Heart left ventricle (tissue), 16 donors: ENCODE measurements at regions not wholly inside any gene's neighbourhood (a gene's known extent, or its start where the extent isn't known, plus 50 kb on each side); places are given as distances from the start of the nearest gene placed in this dataset.
"Not testable (repeated sequence)": the region's sequence is repeated elsewhere in the genome, so short reads cannot be mapped to it uniquely, and the experiment has no call there.

ENCODE experiments used
- ATAC-seq, 4 donors: fragments of 200-7000 bp; cut with Tn5 transposase; one replicate each; pipeline ENCODE4 v1.9.1; 2020 to 2022; ENCODE audit warnings: moderate library complexity in 4 of 4, mild to moderate bottlenecking in 3 of 4, moderate number of reproducible peaks in 1 of 4
- DNase-seq, 5 donors: peaks; one replicate each; pipeline ENCODE4 v3.0.0-alpha.2; 2020
- H3K27ac ChIP-seq, 12 donors: fragments of 200-600 bp; sonication (generic) in 4 of 12; one replicate each; pipeline versions ENCODE4 v1.5.0 to v1.8.0; 2016 to 2022; ENCODE audit warnings: mild to moderate bottlenecking in 2 of 12
- H3K27me3 ChIP-seq, 9 donors: fragments of 200-600 bp; sonication (generic) in 2 of 9; one replicate each; pipeline versions ENCODE4 v1.5.1 to v1.8.0; 2016 to 2022; ENCODE audit warnings: mild to moderate bottlenecking in 3 of 9
- H3K36me3 ChIP-seq, 9 donors: fragments of 200-600 bp; sonication (generic) in 2 of 9; one replicate each; pipeline versions ENCODE4 v1.5.0 to v1.8.0; 2018 to 2022; ENCODE audit warnings: mild to moderate bottlenecking in 2 of 9
- H3K4me1 ChIP-seq, 12 donors: fragments of 200-600 bp; sonication (generic) in 4 of 12; one replicate each; pipeline versions ENCODE4 v1.5.0 to v1.8.0; 2016 to 2022; ENCODE audit warnings: mild to moderate bottlenecking in 3 of 12
- H3K4me3 ChIP-seq, 12 donors: fragments of 200-600 bp; sonication (generic) in 4 of 12; one replicate each; pipeline versions ENCODE4 v1.5.0 to v1.8.0; 2017 to 2022; ENCODE audit warnings: mild to moderate bottlenecking in 9 of 12, moderate library complexity in 4 of 12
- H3K9me3 ChIP-seq, 12 donors: fragments of 200-600 bp; sonication (generic) in 4 of 12; one replicate each; pipeline versions ENCODE4 v1.5.0 to v1.8.0; 2016 to 2022; ENCODE audit warnings: mild to moderate bottlenecking in 1 of 12
- POLR2A ChIP-seq, 2 donors: fragments of 450-650 bp; IDR thresholded peaks; one replicate each; pipeline ENCODE4 v1.6.1; 2017; ENCODE audit warnings: antibody characterized with exemption in 2 of 2, mild to moderate bottlenecking in 2 of 2, moderate library complexity in 2 of 2
- WGBS, 4 donors: extraction: QIAGEN DNeasy Blood & Tissue Kit in 2 of 4; methylation state at CpG; one replicate each; pipeline versions ENCODE4 v1.1.5 to v1.1.7; 2013 to 2018; 5-methylcytosine and 5-hydroxymethylcytosine counted together
- intact Hi-C, 10 donors: fragments of 100-400 bp; cut with DNase I; formaldehyde crosslinking; loops; one replicate each; pipeline versions ENCODE4 v1.11.1 to v1.14.2; 2022
- TF ChIP-seq, protein P1 (sequence below), 12 donors: fragments of 200-600 bp; sonication (generic) in 4 of 12; IDR thresholded peaks; one replicate each; pipeline versions ENCODE4 v1.5.0 to v1.8.0; 2018 to 2022; ENCODE audit warnings: antibody characterized with exemption in 12 of 12, mild to moderate bottlenecking in 5 of 12
- donor health status: ischemic (EF 13 %, LVEDD 7.1; RV severe dilation, severe dysfunction).
- donor health status: healthy with polysubstance abuse.
- donor health status: DM: no; HTN: yes; CAD: no.
- donor health status: DM: no; HTN: no; CAD: no.
- donor health status: ischemic (EF 25% LVEDD 6.9; RV normal size, moderate dysfunction).
- donor health status: ischemic (EF 25% LVEDD 5.7; RV mildly dilated, moderate dysfunction).
- donor health status: healthy.
- donor health status: DM: yes; HTN: yes; CAD: no.
- donor health status: ischemic (EF 35%, LVEDD 5.7; RV mildly dilated, moderate dysfunction).
- donor health status: nonischemic (EF 11% LVEDD 7.7; RV severe dilation, severe dysfunction).
- donor health status: DM: yes; HTN: yes; CAD: no.
- donor health status: PGD.
- donor health status: ischemic (EF 29% LVEDD 5.4; RV normal size, mild dysfunction).
- donor health status: nonischemic (EF 23%, LVEDD 6.1; RV moderate dilation, normal function).

DNA sequence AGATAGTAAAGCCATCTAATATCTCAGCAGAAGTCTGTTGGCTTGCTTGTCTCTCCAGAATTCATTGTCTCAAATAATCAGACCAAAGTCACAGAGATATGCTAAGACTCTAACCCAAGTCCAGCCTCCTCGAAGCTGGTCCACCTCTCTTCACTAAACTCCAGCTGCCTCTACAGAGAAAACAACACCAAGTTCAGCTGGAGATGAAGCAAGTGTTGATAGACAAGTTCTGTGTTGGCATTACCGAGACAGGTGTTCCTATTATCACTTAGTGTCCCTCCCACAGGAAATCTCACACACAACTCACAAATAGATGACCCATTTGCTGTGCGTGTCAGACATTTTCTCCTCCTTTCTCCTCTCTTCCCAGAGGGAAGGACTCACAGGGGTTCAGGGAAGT lies 164.4 kb upstream of the ANKFN1 start:
- Histone ChIP-seq H3K4me1 (no peaks in the 10 kb centered on the region), H3K9me3 (peaks cover 0 to 6% (median 0%) of the 10 kb centered on the region in 12 donors), H3K27me3 (peaks cover 0 to 14% (median 0%) of the 10 kb centered on the region in 9 donors), H3K27ac (no peak overlapping the region), H3K36me3 (no peaks in the 10 kb centered on the region), H3K4me3 (no peak overlapping the region)
- intact Hi-C loops, result no loop called here
- TF ChIP-seq POLR2A (IDR thresholded peaks at IDR 0.05), result no peak
- TF ChIP-seq, protein P1, sequence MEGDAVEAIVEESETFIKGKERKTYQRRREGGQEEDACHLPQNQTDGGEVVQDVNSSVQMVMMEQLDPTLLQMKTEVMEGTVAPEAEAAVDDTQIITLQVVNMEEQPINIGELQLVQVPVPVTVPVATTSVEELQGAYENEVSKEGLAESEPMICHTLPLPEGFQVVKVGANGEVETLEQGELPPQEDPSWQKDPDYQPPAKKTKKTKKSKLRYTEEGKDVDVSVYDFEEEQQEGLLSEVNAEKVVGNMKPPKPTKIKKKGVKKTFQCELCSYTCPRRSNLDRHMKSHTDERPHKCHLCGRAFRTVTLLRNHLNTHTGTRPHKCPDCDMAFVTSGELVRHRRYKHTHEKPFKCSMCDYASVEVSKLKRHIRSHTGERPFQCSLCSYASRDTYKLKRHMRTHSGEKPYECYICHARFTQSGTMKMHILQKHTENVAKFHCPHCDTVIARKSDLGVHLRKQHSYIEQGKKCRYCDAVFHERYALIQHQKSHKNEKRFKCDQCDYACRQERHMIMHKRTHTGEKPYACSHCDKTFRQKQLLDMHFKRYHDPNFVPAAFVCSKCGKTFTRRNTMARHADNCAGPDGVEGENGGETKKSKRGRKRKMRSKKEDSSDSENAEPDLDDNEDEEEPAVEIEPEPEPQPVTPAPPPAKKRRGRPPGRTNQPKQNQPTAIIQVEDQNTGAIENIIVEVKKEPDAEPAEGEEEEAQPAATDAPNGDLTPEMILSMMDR (IDR thresholded peaks at IDR 0.05), result no peak
- ATAC-seq (no peak), DNase-seq (no peak)
- WGBS, 4 donors, result 46 to 67% (median 60%) methylated on average over 3 of the region's 3 CpGs

DNA sequence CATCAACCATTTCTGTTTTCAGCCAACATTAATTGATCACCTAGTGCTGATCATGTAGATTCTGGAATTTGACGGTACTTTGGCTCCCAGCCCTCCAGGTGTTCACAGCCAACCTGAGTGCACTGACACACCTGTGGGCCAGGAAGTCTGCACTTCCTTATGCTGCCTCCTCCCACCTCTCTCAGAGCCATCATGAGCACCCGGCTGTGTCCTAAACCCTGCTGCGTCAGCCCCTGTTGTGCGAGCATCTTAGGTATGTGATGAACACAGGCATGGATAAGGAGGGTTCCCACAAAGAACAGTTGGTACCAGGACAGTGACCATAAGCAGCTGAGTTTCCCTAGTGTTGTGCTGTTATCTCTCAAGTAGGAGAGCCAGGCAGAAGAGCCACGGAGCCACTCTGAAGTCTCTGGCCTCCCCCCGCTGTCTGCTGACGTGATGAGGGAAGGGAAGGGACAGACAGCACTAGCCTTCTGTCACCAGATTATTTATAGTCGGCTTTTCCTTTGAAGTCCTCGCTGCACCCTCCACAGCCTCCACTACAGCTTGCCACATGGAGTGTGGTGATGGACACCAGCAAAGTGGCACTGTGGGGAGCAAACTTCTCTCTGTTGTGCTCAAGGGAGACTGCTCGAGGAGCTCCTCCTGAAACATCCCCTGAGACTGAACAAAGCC lies 162.8 kb upstream of the ANKFN1 start:
- intact Hi-C loops, result loop anchor here in 1 of 10 donors (10.0 kb wide), 1 partner anchor 46 kb away; no protein-coding TSS in a partner anchor
- ATAC-seq (no peak), DNase-seq (no peak)
- Histone ChIP-seq H3K4me3 (no peak overlapping the region), H3K27me3 (peaks cover 0 to 14% (median 0%) of the 10 kb centered on the region in 9 donors), H3K9me3 (peaks cover 0 to 6% (median 0%) of the 10 kb centered on the region in 12 donors), H3K4me1 (no peaks in the 10 kb centered on the region), H3K36me3 (no peaks in the 10 kb centered on the region), H3K27ac (no peak overlapping the region)
- no peak for TF ChIP-seq POLR2A (IDR thresholded peaks at IDR 0.05)
- TF ChIP-seq, protein P1 (IDR thresholded peaks at IDR 0.05), result no peak
- WGBS, 4 donors, result 18 to 29% (median 21%) methylated on average over 10 of the region's 10 CpGs

DNA sequence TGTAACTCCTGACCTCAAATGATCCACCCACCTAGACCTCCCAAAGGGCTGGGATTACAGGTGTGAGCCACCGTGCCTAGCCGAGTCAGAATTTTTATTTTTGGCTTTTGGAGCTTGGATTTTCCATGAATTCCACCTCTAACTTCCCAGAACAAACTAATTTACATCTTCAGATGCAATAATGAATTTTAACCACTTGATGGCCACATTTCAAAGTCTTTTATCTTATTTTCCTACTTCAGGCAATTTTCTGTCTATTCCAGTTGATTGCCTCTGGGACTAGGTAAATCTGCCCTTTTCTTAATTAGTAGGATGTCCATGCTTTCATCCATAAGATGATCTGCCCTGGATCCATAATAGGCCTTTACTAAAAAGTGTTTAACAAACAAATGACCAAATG lies 156.4 kb upstream of the ANKFN1 start:
- ATAC-seq (no peak), DNase-seq (no peak)
- intact Hi-C loops, result loop anchor here in 1 of 10 donors (10.0 kb wide), 1 partner anchor 52 kb away; no protein-coding TSS in a partner anchor
- Histone ChIP-seq H3K36me3 (no peaks in the 10 kb centered on the region), H3K4me3 (no peak overlapping the region), H3K9me3 (peaks cover 0 to 15% (median 0%) of the 10 kb centered on the region in 12 donors), H3K4me1 (no peaks in the 10 kb centered on the region), H3K27ac (no peak overlapping the region), H3K27me3 (peaks cover 0 to 4% (median 0%) of the 10 kb centered on the region in 9 donors)
- TF ChIP-seq, protein P1 (IDR thresholded peaks at IDR 0.05), result no peak
- TF ChIP-seq POLR2A (IDR thresholded peaks at IDR 0.05), result no peak
- 68 to 82% (median 76%) methylated on average over 2 of the region's 2 CpGs for WGBS, 4 donors

DNA sequence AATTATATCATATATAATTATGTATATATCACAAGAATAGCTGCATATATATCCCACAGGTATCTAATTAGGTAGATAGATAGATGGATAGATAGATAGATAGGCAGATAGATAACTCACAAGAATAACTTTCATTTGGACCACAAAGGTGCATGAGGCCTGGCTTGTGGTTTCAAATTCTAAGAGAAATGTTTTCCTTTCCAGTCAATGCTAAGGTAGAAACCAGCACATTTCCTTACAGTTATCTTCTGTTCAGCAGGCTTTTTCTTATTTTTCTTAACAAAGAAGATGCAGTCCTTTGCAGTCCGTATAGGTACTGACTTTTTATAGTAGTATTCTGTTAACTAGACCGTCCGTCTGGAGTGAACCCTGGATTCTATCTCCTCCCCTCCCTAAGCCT lies 152.9 kb upstream of the ANKFN1 start:
- no peaks in the 10 kb centered on the region for H3K36me3 ChIP-seq
- no peak overlapping the region for H3K27ac ChIP-seq
- WGBS, 4 donors, result 82 to 89% (median 85%) methylated on average over 3 of the region's 3 CpGs
- ATAC-seq (no peak), DNase-seq (no peak)
- TF ChIP-seq, protein P1 (IDR thresholded peaks at IDR 0.05), result no peak
- no peak for TF ChIP-seq POLR2A (IDR thresholded peaks at IDR 0.05)
- no peak overlapping the region for H3K4me3 ChIP-seq
- intact Hi-C loops, result no loop called here
- no peaks in the 10 kb centered on the region for H3K4me1 ChIP-seq
- peaks cover 0 to 9% (median 0%) of the 10 kb centered on the region in 12 donors for H3K9me3 ChIP-seq
- no peaks in the 10 kb centered on the region for H3K27me3 ChIP-seq

DNA sequence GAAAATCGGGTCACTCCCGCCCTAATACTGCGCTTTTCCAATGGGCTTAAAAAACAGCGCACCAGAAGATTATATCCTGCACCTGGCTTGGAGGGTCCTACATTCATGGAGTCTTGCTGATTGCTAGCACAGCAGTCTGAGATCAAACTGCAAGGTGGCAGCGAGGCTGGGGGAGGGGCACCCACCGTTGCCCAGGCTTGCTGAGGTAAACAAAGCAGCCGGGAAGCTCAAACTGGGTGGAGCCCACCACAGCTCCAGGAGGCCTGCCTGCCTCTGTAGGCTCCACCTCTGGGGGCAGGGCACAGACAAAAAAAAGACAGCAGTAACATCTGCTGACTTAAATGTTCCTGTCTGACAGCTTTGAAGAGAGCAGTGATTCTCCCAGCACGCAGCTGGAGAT lies 150.6 kb upstream of the ANKFN1 start:
- not testable (repeated sequence) for H3K4me3 ChIP-seq
- 78 to 85% (median 82%) methylated on average over 5 to 8 of the region's 8 CpGs for WGBS, 4 donors

More for the DNA sequence above, 150.6 kb upstream of the ANKFN1 start:
- H3K27me3 ChIP-seq, H3K27ac ChIP-seq, H3K36me3 ChIP-seq, DNase-seq, H3K9me3 ChIP-seq, ATAC-seq, H3K4me1 ChIP-seq, intact Hi-C loops: not testable (repeated sequence)
